ENCODE measurements at regions not wholly inside any gene's neighbourhood (a gene's known extent, or its start where the extent isn't known, plus 50 kb on each side); places are given as distances from the start of the nearest gene placed in this dataset.
"Not testable (repeated sequence)": the region's sequence is repeated elsewhere in the genome, so short reads cannot be mapped to it uniquely, and the experiment has no call there.

- TF ChIP-seq ZNF462 (CRISPR knock-in tag; IDR thresholded peaks at IDR 0.05) (no peak), ZNF331 (CRISPR knock-in tag; IDR thresholded peaks at IDR 0.05; ENCODE audit: low read depth) (no peak)
Observed at GRCh38 chr18:72965616-72966015, 97.8 kb upstream of the NETO1 start (continued).

GRCh38 chr18:72958195-72958594 is 90.4 kb upstream of the NETO1 start:
- not testable (repeated sequence) for H4K20me1 ChIP-seq (replicated peaks; ENCODE audit: insufficient read depth); H3K4me1 ChIP-seq (ENCODE audit: insufficient read depth); ATAC-seq; DNase-seq (ENCODE audit: low spot score); H3K4me3 ChIP-seq; H3K36me3 ChIP-seq (ENCODE audit: insufficient read depth); H3K27me3 ChIP-seq (ENCODE audit: insufficient read depth); H3K4me1 Mint-ChIP-seq; H3K27ac Mint-ChIP-seq; H3K4me3 Mint-ChIP-seq; H3F3A ChIP-seq (replicated peaks; ENCODE audit: low read depth); H3K79me2 ChIP-seq (replicated peaks; ENCODE audit: insufficient read depth); H2AFZ ChIP-seq; H3K4me2 ChIP-seq; H3K27me3 Mint-ChIP-seq (ENCODE audit: insufficient read depth, low read depth, poor library complexity); H3K27ac ChIP-seq (ENCODE audit: low read depth)
- Mint-ChIP-seq H3K36me3 (ENCODE audit: low read depth) (peaks cover 26% of the 10 kb centered on the region), H3K9me3 (peaks cover 31% of the 10 kb centered on the region)
- H3K9me2 ChIP-seq (ENCODE audit: insufficient read depth), result peaks cover 15% of the 10 kb centered on the region

GRCh38 chr18:72948439-72948838 is 80.7 kb upstream of the NETO1 start:
- H3K36me3 Mint-ChIP-seq (ENCODE audit: low read depth), result no peaks in the 10 kb centered on the region
- no peaks in the 10 kb centered on the region for H3K4me1 Mint-ChIP-seq
- no peak overlapping the region for H3K27ac Mint-ChIP-seq
- Histone ChIP-seq H2AFZ (no peak overlapping the region), H3K9me2 (ENCODE audit: insufficient read depth) (no peaks in the 10 kb centered on the region), H3K4me2 (no peak overlapping the region), H3K79me2 (replicated peaks; ENCODE audit: insufficient read depth) (no peaks in the 10 kb centered on the region), H3K27ac (ENCODE audit: low read depth) (no peak overlapping the region), H3K27me3 (ENCODE audit: insufficient read depth) (no peaks in the 10 kb centered on the region), H4K20me1 (replicated peaks; ENCODE audit: insufficient read depth) (no peaks in the 10 kb centered on the region), H3K4me3 (no peak overlapping the region), H3K36me3 (ENCODE audit: insufficient read depth) (no peaks in the 10 kb centered on the region), H3K4me1 (ENCODE audit: insufficient read depth) (no peaks in the 10 kb centered on the region), H3F3A (replicated peaks; ENCODE audit: low read depth) (no peaks in the 10 kb centered on the region)
- H3K4me3 Mint-ChIP-seq, result no peak overlapping the region
- H3K27me3 Mint-ChIP-seq (ENCODE audit: insufficient read depth, low read depth, poor library complexity), result no peaks in the 10 kb centered on the region
- ATAC-seq (no peak), DNase-seq (ENCODE audit: low spot score) (no peak)
- no peak for TF ChIP-seq CTCF (conservative IDR thresholded peaks at IDR 0.05; ENCODE audit: low read depth in 2 of 2)
- no peaks in the 10 kb centered on the region for H3K9me3 Mint-ChIP-seq

All from GM23338 (cell line).